Endothelial cell of umbilical vein (primary cell): ENCODE measurements at regions not wholly inside any gene's neighbourhood (a gene's known extent, or its start where the extent isn't known, plus 50 kb on each side); places are given as distances from the start of the nearest gene placed in this dataset.

Source experiments
- BruUV-seq: library from RNA; stranded (reverse); fragments of 400-500 nt; replicated peaks from 2 replicates; lab custom pipeline; 2021; lab: Mats Ljungman, UMichigan
- CTCF ChIA-PET: fragments of 300-600, 350-600 bp; sonication (Branson Sonifier 250); formaldehyde crosslinking; loops from one replicate; lab custom pipeline; 2021; ENCODE audit warnings: antibody characterized with exemption, inconsistent platforms; lab: Charles Lee
- POLR2A ChIA-PET: fragments of 300-600, 350-600 bp; sonication (Branson Sonifier 250); formaldehyde crosslinking; loops from one replicate; lab custom pipeline; 2021; ENCODE audit warnings: antibody characterized with exemption, inconsistent platforms; lab: Charles Lee
- DNase-seq: peaks from one replicate; pipeline ENCODE4 v3.0.0-alpha.2; 2011; ENCODE audit warnings: low read depth, low spot score
- FAIRE-seq: peaks from 2 replicates; lab custom pipeline; 2011; peaks lifted over from hg19 to GRCh38; lab: Jason Lieb, UNC
- H2AFZ ChIP-seq: 2 replicates; pipeline ENCODE4 v1.6.0; 2012; ENCODE audit warnings: low read depth, low read length, control low read depth, inconsistent platforms
- H3K27ac ChIP-seq: 2 replicates; pipeline ENCODE4 v1.5.1; 2011; ENCODE audit warnings: low read depth, mild to moderate bottlenecking, control low read depth, low read length, moderate library complexity; ENCODE audit not compliant: insufficient read depth
- H3K27me3 ChIP-seq, 2 experiments: 2 replicates each; pipeline versions ENCODE4 v1.6.0 to v1.6.1; 2011; ENCODE audit warnings: low read length in 2 of 2, mixed read lengths in 1 of 2; ENCODE audit not compliant: control insufficient read depth in 2 of 2, insufficient read depth in 2 of 2
- H3K36me3 ChIP-seq, 2 experiments: 2 replicates in 1 of 2; 3 replicates in 1 of 2; pipeline ENCODE4 v1.5.1; 2011; ENCODE audit warnings: low read length in 2 of 2, mild to moderate bottlenecking in 1 of 2, moderate library complexity in 1 of 2; ENCODE audit not compliant: control insufficient read depth in 2 of 2, insufficient read depth in 2 of 2; ENCODE audit errors: extremely low read depth in 1 of 2
- H3K4me1 ChIP-seq: 3 replicates; pipeline ENCODE4 v1.5.1; 2011; ENCODE audit warnings: mild to moderate bottlenecking, low read length; ENCODE audit not compliant: control insufficient read depth, insufficient read depth; ENCODE audit errors: extremely low read depth
- H3K4me2 ChIP-seq: 2 replicates; pipeline ENCODE4 v1.6.1; 2011; ENCODE audit warnings: low read length, control low read depth, mixed read lengths; ENCODE audit not compliant: insufficient read depth
- H3K4me3 ChIP-seq, 3 experiments: fragments of 200-600 bp in 1 of 3; sonication (generic), shearing (Covaris generic) in 1 of 3; replicated peaks in 1 of 3; 2 replicates each; pipeline ENCODE4 v1.5.1; 2011 to 2016; ENCODE audit warnings: control low read depth in 3 of 3, low read length in 3 of 3, mild to moderate bottlenecking in 2 of 3, inconsistent platforms in 1 of 3, low read depth in 1 of 3, moderate library complexity in 1 of 3; ENCODE audit not compliant: insufficient read depth in 1 of 3
- H3K79me2 ChIP-seq: 2 replicates; pipeline ENCODE4 v1.6.0; 2012; ENCODE audit warnings: low read length, inconsistent platforms; ENCODE audit not compliant: control insufficient read depth, insufficient read depth
- H3K9ac ChIP-seq: replicated peaks from 2 replicates; pipeline ENCODE3; 2011; ENCODE audit warnings: low read length, control low read depth; ENCODE audit not compliant: insufficient read depth; ENCODE audit errors: extremely low read depth
- H3K9me1 ChIP-seq: replicated peaks from 3 replicates; pipeline ENCODE4 v1.6.0; 2011; ENCODE audit warnings: mild to moderate bottlenecking, low read length; ENCODE audit not compliant: control insufficient read depth, insufficient read depth; ENCODE audit errors: extremely low read depth
- H3K9me3 ChIP-seq: replicated peaks from 2 replicates; pipeline ENCODE4 v1.5.1; 2012; ENCODE audit warnings: low read length, inconsistent platforms; ENCODE audit not compliant: control insufficient read depth, insufficient read depth
- H4K20me1 ChIP-seq: replicated peaks from 2 replicates; pipeline ENCODE3; 2011; ENCODE audit warnings: mild to moderate bottlenecking, low read length; ENCODE audit not compliant: control insufficient read depth, insufficient read depth; ENCODE audit errors: extremely low read depth
- EZH2 ChIP-seq: IDR thresholded peaks from 2 replicates; pipeline ENCODE4 v1.6.1; 2012; ENCODE audit warnings: borderline replicate concordance, low read depth, mild to moderate bottlenecking, moderate library complexity, low read length, inconsistent platforms; ENCODE audit not compliant: severe bottlenecking
- FOS ChIP-seq: IDR thresholded peaks from 2 replicates; pipeline ENCODE4 v1.6.1; 2011; ENCODE audit warnings: mild to moderate bottlenecking, low read length, moderate library complexity, borderline replicate concordance; ENCODE audit not compliant: insufficient read depth
- GATA2 ChIP-seq: IDR thresholded peaks from 2 replicates; pipeline ENCODE4 v1.7.0; 2011; ENCODE audit warnings: low read depth, mild to moderate bottlenecking, moderate library complexity, mixed read lengths, low read length; ENCODE audit not compliant: insufficient read length, insufficient read depth
- JUN ChIP-seq: IDR thresholded peaks from 2 replicates; pipeline ENCODE4 v1.6.1; 2011; ENCODE audit warnings: borderline replicate concordance, low read depth; ENCODE audit not compliant: insufficient read length, insufficient read depth
- MYC ChIP-seq: IDR thresholded peaks from one replicate; pipeline ENCODE4 v1.6.1; 2011; ENCODE audit warnings: mild to moderate bottlenecking, low read depth, low read length
- POLR2A ChIP-seq: IDR thresholded peaks from 2 replicates; pipeline ENCODE4 v1.6.1; 2012; ENCODE audit warnings: low read depth, mild to moderate bottlenecking, control low read depth, low read length
- POLR2AphosphoS5 ChIP-seq: IDR thresholded peaks from 2 replicates; pipeline ENCODE4 v1.6.1; 2012; ENCODE audit warnings: low read depth, mild to moderate bottlenecking, control low read depth, low read length, moderate library complexity; ENCODE audit not compliant: insufficient read depth
- dilution Hi-C: fragments of 300-500 bp; cut with MboI; formaldehyde crosslinking; loops from one replicate; pipeline ENCODE4 v1.15.0; 2019; ENCODE audit warnings: low sequenced_read_pairs; ENCODE audit not compliant: extremely low pct_ligation_motif_present
- intact Hi-C: fragments of 100-400 bp; cut with micrococcal nuclease; formaldehyde crosslinking; loops from one replicate; pipeline ENCODE4 v1.10.0; 2022
- TF ChIP-seq, protein P1 (sequence below): IDR thresholded peaks from 2 replicates; pipeline ENCODE4 v1.6.1; 2011; ENCODE audit not compliant: insufficient read depth, insufficient read length
- TF ChIP-seq, protein P2 (sequence below), 2 donors: IDR thresholded peaks; 1 replicate in 1 of 2; 2 replicates in 1 of 2; pipeline ENCODE4 v1.5.1; 2011; ENCODE audit warnings: low read length in 2 of 2, mild to moderate bottlenecking in 2 of 2, moderate library complexity in 2 of 2, control low read depth in 1 of 2, inconsistent platforms in 1 of 2, low read depth in 1 of 2; ENCODE audit not compliant: insufficient read depth in 1 of 2; ENCODE audit errors: extremely low read depth in 1 of 2

DNA sequence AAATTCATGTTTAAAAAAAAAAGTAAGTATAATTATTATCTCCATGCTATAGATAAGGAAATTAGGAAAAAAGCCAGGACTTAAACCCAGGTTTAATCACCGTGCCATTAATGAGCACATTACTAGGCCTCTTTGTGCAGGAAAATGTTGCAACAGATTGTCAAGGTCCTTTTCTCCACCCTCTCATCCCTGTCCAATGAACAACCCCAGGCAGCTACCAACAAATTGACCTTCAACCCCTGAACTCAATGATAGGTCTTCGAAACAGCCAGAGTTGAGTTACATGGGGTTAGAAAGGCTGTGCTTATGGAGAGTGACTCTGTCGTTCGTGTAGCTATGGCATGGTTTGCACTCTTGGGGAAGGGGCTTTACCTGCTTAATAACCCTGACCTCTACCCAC is 84.2 kb upstream of the CTNNB1 start:
- FAIRE-seq, result no peak
- H2AFZ ChIP-seq, result no peak overlapping the region
- ChIA-PET POLR2A (no interaction called here), CTCF (no interaction called here)
- intact Hi-C loops, result no loop called here
- H3K4me3 ChIP-seq, result no peak overlapping the region
- no peak overlapping the region for H3K4me2 ChIP-seq
- dilution Hi-C loops, result no loop called here
- no peaks in the 10 kb centered on the region for H3K9me1 ChIP-seq
- H3K9me3 ChIP-seq, result no peaks in the 10 kb centered on the region
- TF ChIP-seq MYC, result no peak
- no peak for TF ChIP-seq POLR2AphosphoS5
- no peak for TF ChIP-seq JUN
- TF ChIP-seq, protein P1, sequence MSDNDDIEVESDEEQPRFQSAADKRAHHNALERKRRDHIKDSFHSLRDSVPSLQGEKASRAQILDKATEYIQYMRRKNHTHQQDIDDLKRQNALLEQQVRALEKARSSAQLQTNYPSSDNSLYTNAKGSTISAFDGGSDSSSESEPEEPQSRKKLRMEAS, result no peak
- TF ChIP-seq FOS, result no peak
- no peak for TF ChIP-seq EZH2
- no peak for DNase-seq
- no peak overlapping the region for H3K9ac ChIP-seq
- H4K20me1 ChIP-seq, result no peaks in the 10 kb centered on the region
- peaks cover 0 to 6% of the 10 kb centered on the region in 2 experiments for H3K27me3 ChIP-seq
- H3K36me3 ChIP-seq, result no peaks in the 10 kb centered on the region
- no TSS peak for BruUV-seq
- H3K27ac ChIP-seq, result no peak overlapping the region
- H3K79me2 ChIP-seq, result no peaks in the 10 kb centered on the region
- H3K4me1 ChIP-seq, result peaks cover 17% of the 10 kb centered on the region

DNA sequence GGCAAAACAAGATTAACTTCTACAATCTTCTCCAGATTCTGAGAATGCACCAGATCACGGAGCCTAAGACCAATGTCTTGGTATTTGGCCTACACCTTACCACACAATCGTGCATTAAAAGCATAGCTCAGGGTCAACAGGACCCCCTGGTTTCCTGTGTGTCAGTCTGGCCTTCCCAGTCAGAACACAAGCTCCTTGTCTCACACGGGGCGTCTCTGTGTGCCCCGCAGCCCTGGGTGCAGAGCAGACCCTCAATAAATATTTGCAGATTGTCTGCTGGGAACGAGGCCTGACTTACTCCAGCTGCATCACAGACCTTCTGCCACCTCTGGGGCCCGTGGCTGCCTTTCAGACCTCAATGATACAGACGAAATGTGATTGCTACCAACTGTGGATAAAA is 82.5 kb upstream of the CTNNB1 start:
- no peak overlapping the region for H2AFZ ChIP-seq
- dilution Hi-C loops (no loop called here), intact Hi-C loops (loop anchor here (1.0 kb wide), 4 partner anchors 82 to 196 kb away; partner anchors contain the start of gene CTNNB1)
- no peaks in the 10 kb centered on the region for H3K36me3 ChIP-seq
- no peak for DNase-seq
- H3K27me3 ChIP-seq, result peaks cover 4 to 17% of the 10 kb centered on the region in 2 experiments
- H3K4me2 ChIP-seq, result no peak overlapping the region
- H3K79me2 ChIP-seq, result no peaks in the 10 kb centered on the region
- no peak overlapping the region for H3K9ac ChIP-seq
- BruUV-seq, result no TSS peak
- H4K20me1 ChIP-seq, result no peaks in the 10 kb centered on the region
- no peak for FAIRE-seq
- H3K9me1 ChIP-seq, result no peaks in the 10 kb centered on the region
- POLR2A ChIA-PET, result interaction anchor here (1.2 kb wide), 1 partner anchor 82 kb away, joined by 3 read pairs; the partner anchor contains the start of gene CTNNB1
- no peak overlapping the region for H3K27ac ChIP-seq
- H3K9me3 ChIP-seq, result no peaks in the 10 kb centered on the region
- H3K4me3 ChIP-seq, result no peak overlapping the region
- peaks cover 17% of the 10 kb centered on the region for H3K4me1 ChIP-seq
- CTCF ChIA-PET, result no interaction called here
- TF ChIP-seq MYC (no peak), EZH2 (no peak), JUN (no peak), FOS (no peak), POLR2AphosphoS5 (no peak), POLR2A (no peak), GATA2 (no peak)
- TF ChIP-seq, protein P2, sequence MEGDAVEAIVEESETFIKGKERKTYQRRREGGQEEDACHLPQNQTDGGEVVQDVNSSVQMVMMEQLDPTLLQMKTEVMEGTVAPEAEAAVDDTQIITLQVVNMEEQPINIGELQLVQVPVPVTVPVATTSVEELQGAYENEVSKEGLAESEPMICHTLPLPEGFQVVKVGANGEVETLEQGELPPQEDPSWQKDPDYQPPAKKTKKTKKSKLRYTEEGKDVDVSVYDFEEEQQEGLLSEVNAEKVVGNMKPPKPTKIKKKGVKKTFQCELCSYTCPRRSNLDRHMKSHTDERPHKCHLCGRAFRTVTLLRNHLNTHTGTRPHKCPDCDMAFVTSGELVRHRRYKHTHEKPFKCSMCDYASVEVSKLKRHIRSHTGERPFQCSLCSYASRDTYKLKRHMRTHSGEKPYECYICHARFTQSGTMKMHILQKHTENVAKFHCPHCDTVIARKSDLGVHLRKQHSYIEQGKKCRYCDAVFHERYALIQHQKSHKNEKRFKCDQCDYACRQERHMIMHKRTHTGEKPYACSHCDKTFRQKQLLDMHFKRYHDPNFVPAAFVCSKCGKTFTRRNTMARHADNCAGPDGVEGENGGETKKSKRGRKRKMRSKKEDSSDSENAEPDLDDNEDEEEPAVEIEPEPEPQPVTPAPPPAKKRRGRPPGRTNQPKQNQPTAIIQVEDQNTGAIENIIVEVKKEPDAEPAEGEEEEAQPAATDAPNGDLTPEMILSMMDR (IDR thresholded peaks at IDR 0.05; ENCODE audit: extremely low read depth in 1 of 2, insufficient read depth in 1 of 2, low read depth in 1 of 2, low read length in 2 of 2), result no peak
- TF ChIP-seq, protein P1, result no peak
